Forelimb muscle (tissue), 1 donor: ENCODE measurements at regions not wholly inside any gene's neighbourhood (a gene's known extent, or its start where the extent isn't known, plus 50 kb on each side); places are given as distances from the start of the nearest gene placed in this dataset.
"Not testable (repeated sequence)": the region's sequence is repeated elsewhere in the genome, so short reads cannot be mapped to it uniquely, and the experiment has no call there.

Source experiments
- DNase-seq: peaks from one replicate; pipeline ENCODE4 v3.0.0-alpha.2; 2013; ENCODE audit warnings: low read depth

DNA sequence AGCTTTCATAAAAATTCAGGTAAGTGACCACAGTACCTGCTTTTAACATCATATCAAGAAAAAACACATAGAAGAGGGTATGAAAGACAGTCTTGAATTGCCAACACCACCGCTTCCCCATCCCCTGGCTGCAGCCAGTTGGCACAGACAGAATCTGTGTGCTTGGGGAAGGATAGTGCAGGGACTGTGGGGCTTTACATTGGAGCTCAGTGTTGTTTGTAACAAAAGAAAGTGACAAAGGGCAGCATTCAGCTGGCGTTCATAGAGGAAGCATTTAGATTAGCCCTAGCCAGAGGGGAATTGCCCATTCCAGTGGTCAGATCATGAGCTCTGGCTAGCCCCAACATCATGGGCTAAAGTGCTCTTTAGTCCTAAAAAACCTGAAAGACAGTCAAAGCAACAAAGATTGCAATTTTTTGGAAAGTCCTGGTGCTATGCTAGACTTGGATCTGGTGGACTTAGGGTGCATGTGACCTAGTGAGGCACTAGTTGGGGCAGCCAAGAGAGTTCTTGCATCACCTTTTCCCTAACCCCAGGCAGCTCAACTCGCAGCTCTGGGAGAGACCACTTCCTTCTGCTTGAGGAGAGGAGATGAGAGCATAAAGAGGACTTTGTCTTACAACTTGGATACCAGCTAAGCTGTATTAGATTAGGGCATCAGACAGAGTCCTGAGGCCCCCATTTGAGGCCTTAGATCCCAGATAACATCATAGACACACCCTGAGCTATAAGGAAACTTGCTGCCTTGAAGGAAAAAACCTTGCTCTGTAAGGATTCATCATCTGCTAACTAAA, 1602.4 kb upstream of the ADGRL3 start:
- DNase-seq, result no peak

DNA sequence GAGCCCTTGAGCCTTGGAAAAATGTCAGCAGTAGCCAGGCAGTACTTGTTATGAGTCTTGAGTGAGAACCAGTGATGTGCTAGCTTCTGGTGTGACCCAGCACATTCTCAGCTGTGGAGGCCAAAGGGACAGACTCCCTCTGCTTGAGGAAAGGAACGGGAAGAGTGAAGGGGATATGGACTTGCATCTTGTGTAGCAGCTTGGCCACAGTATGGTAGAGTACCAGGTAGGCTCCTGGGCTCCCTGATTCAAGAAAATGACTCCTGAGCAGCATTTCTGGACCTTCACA, 1601.9 kb upstream of the ADGRL3 start:
- no peak for DNase-seq

DNA sequence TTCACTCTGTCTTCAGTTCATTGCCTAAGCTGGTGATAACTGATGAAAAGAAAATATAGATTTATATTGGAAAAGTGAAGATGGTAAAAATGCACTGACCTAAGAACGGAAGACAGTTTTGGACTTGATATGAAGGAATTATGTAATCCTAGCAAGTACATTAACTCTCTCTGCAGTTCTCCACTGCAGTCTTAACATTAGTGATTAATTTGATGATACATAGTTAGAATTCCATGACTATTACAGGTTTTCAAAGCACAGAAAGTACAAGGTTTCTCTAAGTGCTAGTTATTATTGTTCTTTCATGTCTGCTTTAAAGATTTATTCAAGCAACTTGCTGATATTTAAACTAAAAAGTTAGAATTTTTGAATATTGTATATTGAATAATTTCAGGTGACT, 1591.7 kb upstream of the ADGRL3 start:
- DNase-seq, result no peak

DNA sequence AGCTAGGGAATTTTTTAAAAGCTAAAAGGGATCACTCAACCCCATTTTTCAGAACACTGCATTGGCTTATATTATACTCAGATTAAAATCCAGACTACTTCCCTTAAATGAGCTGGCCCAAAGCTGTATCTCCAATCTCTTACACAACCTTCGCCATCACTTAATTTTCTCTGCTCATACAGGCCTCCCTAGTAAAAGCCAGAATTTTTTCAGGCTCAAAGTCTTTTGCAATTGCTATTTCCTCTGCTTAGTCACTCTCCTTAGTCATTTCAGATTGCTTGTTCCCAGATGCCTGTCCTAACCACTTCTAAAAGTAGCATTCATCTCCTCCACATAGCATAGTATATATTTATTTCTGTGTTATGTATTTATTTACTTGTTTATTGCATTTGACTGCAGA, 1587.9 kb upstream of the ADGRL3 start:
- no peak for DNase-seq

DNA sequence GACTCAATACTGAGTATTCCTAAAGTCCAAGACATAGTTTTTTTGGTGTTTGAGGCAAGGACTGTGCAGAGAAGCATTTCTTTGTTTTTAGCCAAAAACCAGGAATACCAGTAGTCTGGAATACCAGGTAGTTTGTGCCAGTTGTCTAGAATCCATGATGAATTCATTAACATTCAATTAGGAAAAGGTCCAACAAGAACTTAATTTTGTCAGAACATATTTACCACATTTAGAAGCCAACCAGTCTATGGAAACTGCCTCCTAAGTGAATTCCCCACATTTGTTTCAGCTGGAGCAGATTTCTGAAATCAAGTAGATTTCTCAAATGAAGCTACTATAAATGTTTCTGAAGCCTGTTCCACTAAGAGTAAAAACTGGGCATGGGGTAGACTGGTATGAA, 1584.8 kb upstream of the ADGRL3 start:
- DNase-seq, result no peak

DNA sequence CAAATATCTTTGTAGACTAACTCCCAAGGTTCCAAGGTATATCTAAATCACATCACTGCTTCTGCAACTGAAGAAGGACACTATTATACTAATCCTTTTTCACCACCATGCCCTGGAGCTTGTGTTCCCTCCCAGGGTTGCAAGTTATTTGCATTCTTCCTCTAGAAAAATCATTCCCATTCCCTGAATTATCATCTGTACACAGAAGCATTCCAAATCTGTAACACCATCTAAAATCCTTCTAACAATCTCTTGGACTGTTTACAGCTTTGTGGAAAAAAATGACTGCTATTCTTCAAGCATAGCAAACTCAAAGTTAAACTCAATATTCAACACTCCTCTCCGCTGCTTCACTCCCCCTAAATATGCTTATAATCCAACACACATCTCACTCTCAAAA, 1570.8 kb upstream of the ADGRL3 start:
- DNase-seq, result no peak

DNA sequence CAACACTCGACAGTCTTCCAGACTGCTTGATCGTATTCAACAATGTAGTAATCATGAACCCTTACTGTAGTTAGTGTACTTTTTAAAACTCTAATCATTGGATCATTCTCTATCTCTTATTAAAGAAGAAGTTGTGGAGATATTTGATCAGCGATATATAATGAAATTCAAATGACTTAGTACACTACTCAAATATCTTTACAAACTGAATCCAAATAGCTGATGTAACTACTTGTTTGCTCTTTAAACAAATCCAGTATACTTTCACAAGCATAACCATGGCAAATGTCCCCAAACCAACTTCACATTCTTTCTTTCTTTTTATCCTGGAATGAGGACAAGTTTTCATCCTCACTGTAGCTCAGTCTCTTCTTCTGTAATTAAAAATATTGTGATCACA, 1569.9 kb upstream of the ADGRL3 start:
- no peak for DNase-seq

DNA sequence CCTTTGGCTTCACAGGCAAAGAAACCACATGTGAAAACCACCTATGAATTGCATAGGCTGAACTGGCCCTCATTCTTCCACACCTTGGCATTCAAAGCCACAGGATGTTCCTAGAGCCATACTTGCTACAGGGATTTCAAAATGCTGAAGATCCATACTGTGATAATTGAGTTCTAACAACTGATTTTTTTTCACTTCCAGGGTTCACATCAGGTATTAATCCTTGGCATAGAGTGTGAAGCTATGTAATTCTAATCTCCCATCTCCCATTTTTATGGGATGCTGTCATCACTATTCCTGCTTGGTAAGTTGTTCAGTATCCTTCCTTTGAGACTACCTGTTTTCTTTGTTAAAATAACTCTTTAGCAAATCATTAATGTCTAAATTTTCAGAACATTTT, 1569.2 kb upstream of the ADGRL3 start:
- DNase-seq, result no peak

DNA sequence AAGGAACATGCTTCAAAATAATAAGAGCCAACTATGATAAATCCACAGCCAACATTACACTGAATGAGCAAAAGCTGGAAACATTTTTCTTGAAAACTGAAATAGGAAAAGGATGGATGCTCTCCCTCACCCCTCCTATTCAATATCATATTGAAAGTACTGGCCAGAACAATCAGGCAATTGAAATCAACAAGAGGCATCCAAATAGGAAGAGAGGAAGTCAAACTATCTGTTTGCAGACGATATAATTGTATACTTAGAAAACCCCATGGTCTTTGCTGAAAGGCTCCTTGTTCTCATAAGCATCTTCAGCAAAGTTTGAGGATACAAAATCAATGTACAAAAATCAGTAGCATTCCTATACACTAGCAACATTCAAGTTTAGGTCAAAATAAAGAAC, 1562.5 kb upstream of the ADGRL3 start:
- DNase-seq, result no peak

DNA sequence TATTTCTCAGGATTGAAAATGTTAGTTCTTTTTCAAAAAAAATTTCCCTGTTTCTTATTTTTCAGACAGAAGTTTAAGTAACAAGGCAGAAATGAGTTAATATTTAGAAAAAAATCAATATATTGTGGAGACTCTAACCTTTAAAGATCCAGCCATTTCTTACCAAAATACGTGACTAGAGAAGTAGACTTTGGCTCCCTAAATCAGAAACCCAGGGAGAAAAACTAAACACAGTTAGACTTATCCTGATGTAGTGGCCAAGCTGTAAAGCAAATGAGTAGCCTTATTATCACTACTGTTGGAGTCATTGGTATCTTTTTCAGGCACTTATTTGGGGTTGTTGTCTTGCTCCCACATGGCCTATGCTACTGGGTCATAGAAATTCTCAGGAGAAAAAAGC, 1556.4 kb upstream of the ADGRL3 start:
- DNase-seq, result no peak

DNA sequence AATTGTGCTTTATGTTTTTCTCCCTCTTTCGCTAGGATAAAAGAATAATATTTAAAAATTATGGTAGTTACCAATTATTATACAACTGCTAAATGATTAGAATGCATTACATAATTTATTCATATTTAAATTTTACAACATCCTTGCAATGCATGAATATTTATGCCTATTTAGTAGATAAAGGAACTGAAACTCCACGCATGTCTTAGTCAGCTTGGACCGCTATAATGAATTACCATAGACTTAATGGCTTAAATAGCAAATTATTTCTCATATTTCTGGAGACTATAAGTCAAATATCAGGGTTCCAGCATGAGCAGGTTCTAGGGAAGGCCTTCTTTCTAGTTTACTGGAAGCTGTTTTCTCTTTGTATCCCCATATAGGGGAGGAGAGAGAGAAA, 1555.4 kb upstream of the ADGRL3 start:
- no peak for DNase-seq

DNA sequence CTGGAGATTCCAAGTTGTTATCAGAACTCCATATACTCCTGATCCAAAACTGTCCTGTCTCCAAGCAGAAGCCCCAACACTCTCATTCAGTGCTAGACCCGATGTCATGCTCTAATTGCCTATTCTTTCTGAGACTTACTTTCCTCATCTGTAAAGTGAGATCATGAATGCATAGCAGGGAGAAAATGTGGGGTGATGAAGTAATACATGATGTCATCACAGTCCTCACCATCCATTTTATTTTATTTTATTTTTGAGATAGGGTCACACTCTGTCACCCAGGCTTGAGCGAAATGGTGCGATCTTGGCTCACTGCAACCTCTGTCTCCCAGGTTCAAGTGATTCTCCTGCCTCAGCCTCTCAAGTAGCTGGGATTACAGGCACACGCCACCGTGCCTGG, 1554.0 kb upstream of the ADGRL3 start:
- no peak for DNase-seq

DNA sequence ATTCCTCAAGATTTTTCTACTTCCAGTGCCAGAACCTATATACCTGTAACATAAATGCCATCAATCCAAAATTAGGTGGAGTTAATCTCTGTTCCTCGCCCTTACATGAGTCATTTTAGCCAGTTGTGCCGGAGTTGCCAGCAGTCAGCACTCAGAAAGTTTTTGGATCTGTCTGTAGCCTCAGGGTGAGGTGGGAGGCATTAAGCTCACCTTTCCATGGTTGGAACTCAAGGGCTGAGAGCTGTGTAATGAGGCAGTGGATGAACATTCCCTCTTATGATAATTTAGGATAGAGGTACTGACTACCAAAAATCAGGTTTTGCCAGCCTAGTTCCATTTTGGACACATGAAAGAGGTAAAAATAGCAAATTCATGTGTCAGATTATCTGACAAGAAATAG, 1553.1 kb upstream of the ADGRL3 start:
- no peak for DNase-seq

DNA sequence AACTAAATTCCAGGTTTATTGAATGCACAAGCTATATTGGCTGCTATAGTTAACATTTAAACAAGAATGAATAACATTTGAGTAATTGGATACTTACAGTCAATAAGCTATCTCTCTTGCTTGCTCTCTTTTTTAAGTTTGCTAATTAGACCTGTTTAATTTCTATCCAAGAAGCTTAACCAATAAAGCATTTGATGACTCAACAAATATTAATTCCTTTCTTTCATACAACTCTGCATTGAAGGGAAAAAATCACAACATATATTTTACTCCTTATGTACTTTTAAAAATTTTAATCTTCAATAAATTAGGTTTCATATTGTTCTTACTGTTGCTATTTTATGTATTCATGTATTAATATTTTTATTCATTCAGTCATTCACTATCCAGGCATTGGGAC, 1552.6 kb upstream of the ADGRL3 start:
- DNase-seq, result no peak

DNA sequence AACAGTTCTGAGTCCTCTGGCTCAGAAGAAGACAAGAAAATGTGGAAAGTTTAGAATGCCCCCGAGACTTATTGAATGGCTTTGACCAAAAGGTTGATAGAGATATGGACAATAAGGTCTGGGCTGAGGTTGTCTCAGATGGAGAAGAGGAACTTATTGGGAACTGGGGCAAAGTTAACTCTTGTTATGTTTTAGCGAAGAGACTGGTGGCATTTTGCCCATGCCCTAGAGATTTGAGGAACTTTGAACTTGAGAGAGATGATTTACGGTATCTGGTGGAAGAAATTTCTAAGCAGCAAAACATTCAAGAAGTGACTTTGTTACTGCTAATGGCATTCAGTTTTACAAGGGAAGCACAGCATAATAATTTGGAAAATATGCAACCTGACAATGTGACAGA, 1549.3 kb upstream of the ADGRL3 start:
- DNase-seq, result no peak

DNA sequence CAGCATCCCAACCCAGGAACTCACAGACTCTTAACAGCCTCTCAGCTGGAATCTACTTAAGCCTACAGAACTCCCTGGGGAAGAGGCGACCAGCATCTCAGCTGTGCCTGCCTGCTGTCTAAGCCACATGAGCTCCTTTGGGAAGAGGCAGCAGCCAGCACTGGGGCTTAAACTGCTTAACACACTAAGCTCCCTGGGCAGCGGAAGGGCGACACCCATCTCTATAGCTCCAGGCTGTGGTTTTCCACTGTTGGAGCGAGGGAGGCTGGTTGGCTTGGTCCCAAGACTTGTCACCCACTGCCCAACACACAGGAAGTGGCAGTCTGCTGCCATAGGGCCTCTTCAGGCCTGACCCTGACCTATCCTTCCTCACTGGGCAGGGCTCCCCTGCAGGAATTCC, 1544.1 kb upstream of the ADGRL3 start:
- DNase-seq, result no peak

DNA sequence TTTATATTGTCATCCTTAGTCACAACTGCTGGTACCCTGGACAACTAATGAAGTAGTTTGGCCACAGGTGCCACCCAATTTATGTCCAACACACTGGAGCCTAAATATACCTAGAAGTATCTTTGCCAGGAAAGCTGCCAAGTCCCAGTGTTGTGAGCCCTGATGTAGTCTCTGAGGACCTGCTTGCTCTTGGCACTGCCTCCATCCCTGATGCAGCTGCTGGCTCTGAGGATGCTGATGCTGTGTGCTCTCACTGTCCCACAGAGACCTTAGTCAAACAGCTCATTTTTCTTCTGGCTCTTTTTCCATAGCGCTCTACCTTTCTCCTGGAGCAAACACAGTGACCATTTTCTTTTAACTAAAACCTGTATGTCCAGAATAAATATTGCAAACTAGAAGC, 1535.4 kb upstream of the ADGRL3 start:
- no peak for DNase-seq

DNA sequence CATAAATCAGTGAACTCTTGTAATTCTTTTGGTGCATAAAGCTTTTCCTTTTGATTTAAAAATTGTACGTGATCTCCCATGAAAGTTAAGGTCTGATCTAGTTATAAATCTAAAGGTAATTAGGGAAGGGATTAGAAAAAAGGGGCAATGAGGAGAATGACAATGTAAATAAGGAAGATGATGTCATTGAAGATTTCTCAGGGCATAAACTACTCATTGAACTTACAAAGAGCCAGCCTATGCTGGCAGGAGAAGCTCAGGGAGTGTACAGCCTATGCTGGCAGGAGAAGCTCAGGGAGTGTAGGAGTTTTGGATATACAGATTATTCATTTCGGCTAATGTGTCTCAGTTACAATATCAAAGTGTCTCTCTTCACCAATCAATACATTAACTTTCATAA, 1533.5 kb upstream of the ADGRL3 start:
- no peak for DNase-seq

DNA sequence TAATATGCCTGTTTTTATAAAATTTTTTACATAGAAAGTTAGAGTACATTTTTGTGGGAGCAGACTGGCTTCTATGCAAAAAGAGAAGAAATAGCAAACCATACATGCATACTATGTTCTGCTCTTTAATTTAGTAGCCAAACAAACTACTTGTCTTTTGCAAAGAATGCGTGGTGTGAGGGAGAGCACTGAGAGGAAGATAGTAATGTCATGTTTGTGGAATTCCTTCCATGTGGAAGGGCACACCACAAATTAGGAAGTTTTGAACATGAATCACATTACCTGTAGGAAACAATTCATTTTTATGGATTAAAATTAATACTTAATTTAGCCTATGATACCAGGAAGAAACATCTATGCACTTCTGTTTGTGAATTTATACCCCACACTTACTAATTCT, 1529.1 kb upstream of the ADGRL3 start:
- no peak for DNase-seq

DNA sequence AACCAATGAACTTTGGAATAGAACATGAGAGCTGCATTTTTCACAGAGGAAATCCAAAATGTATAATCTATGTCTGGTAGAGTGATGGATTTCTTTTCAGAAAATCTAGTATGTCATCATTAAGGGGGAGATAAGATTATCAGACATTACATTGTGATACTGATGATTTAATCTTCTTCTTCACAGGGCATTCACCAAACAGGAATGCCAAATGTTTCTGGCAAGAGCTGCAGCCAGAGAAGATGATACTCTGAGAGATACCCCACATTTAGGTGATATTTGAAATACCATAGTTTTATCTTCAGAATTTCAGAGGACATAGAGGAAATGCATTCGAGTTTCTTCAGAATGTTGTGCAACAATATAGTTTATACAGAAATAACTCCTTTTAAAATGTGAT, 1523.7 kb upstream of the ADGRL3 start:
- no peak for DNase-seq

DNA sequence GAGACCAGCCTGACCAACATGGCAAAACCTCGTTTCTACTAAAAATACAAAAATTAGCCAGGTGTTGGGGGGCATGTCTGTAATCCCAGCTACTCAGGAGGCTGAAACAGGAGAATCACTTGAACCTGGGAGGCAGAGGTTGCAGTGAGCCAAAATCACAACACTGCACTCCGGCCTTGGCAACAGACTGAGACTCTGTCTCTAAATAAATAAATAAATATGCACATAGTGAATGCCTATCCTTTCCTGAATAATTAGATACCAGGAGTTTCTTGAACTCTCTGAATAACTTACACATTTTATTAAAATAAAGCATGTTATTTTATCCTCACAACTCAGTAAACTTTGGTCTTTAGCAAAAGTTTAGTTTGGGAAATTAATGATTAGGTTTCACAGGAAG, 1523.1 kb upstream of the ADGRL3 start:
- DNase-seq, result not testable (repeated sequence)

DNA sequence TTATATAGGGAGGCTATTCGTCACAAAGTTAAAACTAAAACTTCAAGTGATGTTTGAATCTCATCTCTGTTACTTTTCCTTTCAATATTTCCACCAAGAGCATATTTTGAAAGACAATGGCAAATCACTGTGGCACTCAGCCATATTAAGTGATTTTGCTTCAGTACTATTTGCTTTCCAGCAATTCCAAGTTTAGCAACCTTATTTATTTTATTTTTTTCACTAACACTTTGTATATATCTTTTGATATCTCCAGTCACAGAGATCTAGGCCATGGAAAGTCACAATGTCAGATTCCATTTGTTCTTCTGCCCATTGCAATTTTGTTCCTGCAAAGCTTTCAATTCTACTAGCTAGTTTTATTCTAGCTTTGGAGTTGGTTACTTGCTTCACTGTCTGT, 1514.5 kb upstream of the ADGRL3 start:
- DNase-seq, result no peak

DNA sequence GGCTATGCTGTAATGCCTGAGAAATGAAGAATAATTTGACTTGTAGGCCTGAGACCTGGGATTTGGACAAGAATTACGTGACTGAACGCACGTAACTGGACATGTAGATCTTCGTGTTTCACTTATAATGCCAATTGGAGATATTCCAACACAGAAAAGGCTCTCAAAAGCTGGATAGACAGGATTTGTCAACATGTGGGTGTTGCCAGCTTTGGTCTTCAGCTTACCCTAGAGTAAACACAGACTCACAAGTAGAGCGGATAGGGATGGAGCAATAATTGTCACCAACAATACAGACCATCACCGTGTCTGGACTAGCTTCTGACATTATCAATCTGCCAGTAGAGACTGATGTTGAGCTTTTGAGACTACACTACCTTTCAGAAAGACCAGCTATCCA, 1511.0 kb upstream of the ADGRL3 start:
- DNase-seq, result no peak

DNA sequence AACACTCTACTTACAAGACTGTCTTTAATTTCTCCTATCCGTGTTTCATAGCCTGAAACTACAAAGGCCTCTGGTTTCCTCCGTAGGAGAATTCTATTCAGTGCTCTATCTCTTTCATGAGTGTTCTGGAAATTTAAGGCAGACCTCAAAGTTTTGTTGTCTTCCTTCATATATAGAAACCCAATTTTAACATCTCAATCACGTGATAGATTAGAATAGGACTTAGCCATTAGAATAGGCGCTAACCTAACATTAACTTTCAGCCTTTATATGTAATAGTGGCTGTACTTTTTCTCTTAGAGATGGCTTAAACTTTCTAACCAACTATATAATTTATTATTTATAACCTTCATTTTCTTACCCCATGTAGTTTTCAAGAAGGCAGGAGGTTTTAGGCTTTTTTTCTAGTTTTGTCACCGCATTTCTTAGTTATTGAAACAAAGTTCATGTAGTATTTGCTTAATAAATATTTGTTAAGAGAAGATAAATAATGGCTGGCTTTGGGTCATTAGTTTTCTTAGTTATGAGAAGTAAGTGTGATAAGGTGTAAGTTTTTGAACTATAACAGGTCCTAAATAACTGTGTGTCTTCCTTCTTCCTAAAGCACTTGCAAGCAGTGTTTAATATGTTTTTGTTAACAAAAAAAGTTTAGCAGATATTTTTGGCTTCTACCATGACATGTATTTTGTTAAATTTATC, 1504.6 kb upstream of the ADGRL3 start:
- DNase-seq, result no peak
